IMR-90 (cell line): ENCODE measurements at regions not wholly inside any gene's neighbourhood (a gene's known extent, or its start where the extent isn't known, plus 50 kb on each side); places are given as distances from the start of the nearest gene placed in this dataset.
A peak's percentile ranks its signal among the peaks of the same experiment; 100 is the strongest.

Source experiments
- ATAC-seq: fragments of 200-7000 bp; cut with Tn5 transposase; 2 replicates; pipeline ENCODE4 v1.9.1; 2020; ENCODE audit warnings: low read depth, mild to moderate bottlenecking, moderate library complexity
- BruUV-seq: library from RNA; stranded (reverse); fragments of 400-500 nt; replicated peaks from 2 replicates; lab custom pipeline; 2021; lab: Mats Ljungman, UMichigan
- CTCF ChIA-PET: fragments of 300-600 bp; formaldehyde crosslinking; extraction: SDS; loops from one replicate; lab custom pipeline; 2021; ENCODE audit warnings: antibody characterized with exemption; lab: Yijun Ruan, JAX
- POLR2A ChIA-PET: fragments of 300-600 bp; sonication (Branson Sonifier 250); formaldehyde crosslinking; loops from one replicate; lab custom pipeline; 2022; ENCODE audit warnings: antibody characterized with exemption; ENCODE audit not compliant: unreplicated experiment; lab: Charles Lee
- DNase-seq: peaks from one replicate; pipeline ENCODE4 v3.0.0; 2013
- H2AFZ ChIP-seq: replicated peaks from 2 replicates; pipeline ENCODE3; 2013; ENCODE audit warnings: low read length, mild to moderate bottlenecking; ENCODE audit not compliant: poor library complexity
- H2AK5ac ChIP-seq: 2 replicates; pipeline ENCODE4 v1.6.1; 2013; ENCODE audit warnings: low read depth, low read length, inconsistent platforms
- H2AK9ac ChIP-seq: replicated peaks from 2 replicates; pipeline ENCODE3; 2013; ENCODE audit warnings: mild to moderate bottlenecking, low read depth, low read length, moderate library complexity; ENCODE audit not compliant: poor library complexity
- H2BK120ac ChIP-seq: 2 replicates; pipeline ENCODE4 v1.6.1; 2013; ENCODE audit warnings: low read depth, low read length, inconsistent platforms
- H2BK15ac ChIP-seq: 3 replicates; pipeline ENCODE4 v1.6.1; 2013; ENCODE audit warnings: low read depth, low read length, inconsistent platforms
- H2BK20ac ChIP-seq: 2 replicates; pipeline ENCODE4 v1.6.1; 2013; ENCODE audit warnings: low read depth, mild to moderate bottlenecking, inconsistent platforms, low read length, moderate library complexity
- H2BK5ac ChIP-seq: 2 replicates; pipeline ENCODE4 v1.6.1; 2013; ENCODE audit warnings: mild to moderate bottlenecking, low read depth, low read length, inconsistent platforms; ENCODE audit not compliant: poor library complexity, severe bottlenecking
- H3K14ac ChIP-seq: replicated peaks from 2 replicates; pipeline ENCODE4 v1.6.1; 2013; ENCODE audit warnings: low read depth, low read length, inconsistent platforms
- H3K18ac ChIP-seq: 2 replicates; pipeline ENCODE4 v1.6.1; 2013; ENCODE audit warnings: low read depth, low read length, control low read depth
- H3K23ac ChIP-seq: 2 replicates; pipeline ENCODE4 v1.6.1; 2013; ENCODE audit warnings: low read depth, low read length, inconsistent platforms
- H3K27ac ChIP-seq: 2 replicates; pipeline ENCODE4 v1.5.1; 2013; ENCODE audit warnings: mild to moderate bottlenecking, control low read depth, low read length; ENCODE audit not compliant: insufficient read depth
- H3K27me3 ChIP-seq: 2 replicates; pipeline ENCODE4 v1.6.1; 2013; ENCODE audit warnings: low read length; ENCODE audit not compliant: control insufficient read depth, insufficient read depth
- H3K36me3 ChIP-seq: 2 replicates; pipeline ENCODE4 v1.6.1; 2013; ENCODE audit warnings: low read length, mixed read lengths; ENCODE audit not compliant: control insufficient read depth, insufficient read depth
- H3K4ac ChIP-seq: 2 replicates; pipeline ENCODE4 v1.6.1; 2013; ENCODE audit warnings: low read depth, low read length, inconsistent platforms
- H3K4me1 ChIP-seq: 2 replicates; pipeline ENCODE4 v1.6.1; 2013; ENCODE audit warnings: low read length, mixed read lengths; ENCODE audit not compliant: control insufficient read depth, insufficient read depth
- H3K4me2 ChIP-seq: 2 replicates; pipeline ENCODE4 v1.6.1; 2013; ENCODE audit warnings: low read depth, mild to moderate bottlenecking, control low read depth, low read length, moderate library complexity
- H3K4me3 ChIP-seq: 2 replicates; pipeline ENCODE4 v1.5.1; 2013; ENCODE audit warnings: low read depth, mild to moderate bottlenecking, control low read depth, low read length, moderate library complexity; ENCODE audit not compliant: insufficient read depth
- H3K56ac ChIP-seq: 2 replicates; pipeline ENCODE4 v1.6.1; 2013; ENCODE audit warnings: low read length, inconsistent platforms; ENCODE audit not compliant: insufficient read depth; ENCODE audit errors: extremely low read depth
- H3K79me1 ChIP-seq, 2 experiments: 2 replicates each; pipeline ENCODE4 v1.6.1; 2013; ENCODE audit warnings: low read length in 2 of 2, inconsistent platforms in 1 of 2, low read depth in 1 of 2
- H3K9ac ChIP-seq: 2 replicates; pipeline ENCODE4 v1.6.1; 2013; ENCODE audit warnings: low read depth, low read length, control low read depth
- H3K9me1 ChIP-seq: 2 replicates; pipeline ENCODE4 v1.6.1; 2013; ENCODE audit warnings: low read length, inconsistent platforms; ENCODE audit not compliant: insufficient read depth
- H3K9me3 ChIP-seq: 2 replicates; pipeline ENCODE4 v1.6.1; 2013; ENCODE audit warnings: low read length; ENCODE audit not compliant: control insufficient read depth, insufficient read depth
- H4K20me1 ChIP-seq: 2 replicates; pipeline ENCODE4 v1.6.1; 2013; ENCODE audit warnings: low read length, inconsistent platforms; ENCODE audit not compliant: insufficient read depth
- H4K5ac ChIP-seq: 2 replicates; pipeline ENCODE4 v1.6.1; 2013; ENCODE audit warnings: mild to moderate bottlenecking, low read depth, low read length, control low read depth
- H4K8ac ChIP-seq, 2 experiments: 2 replicates each; pipeline ENCODE4 v1.6.1; 2013; ENCODE audit warnings: low read depth in 2 of 2, low read length in 2 of 2, control low read depth in 1 of 2, inconsistent platforms in 1 of 2
- H4K91ac ChIP-seq: 2 replicates; pipeline ENCODE4 v1.6.1; 2013; ENCODE audit warnings: low read depth, low read length, inconsistent platforms; ENCODE audit not compliant: insufficient read depth
- BHLHE40 ChIP-seq: fragments of 150-350 bp; IDR thresholded peaks from 2 replicates; pipeline ENCODE4 v1.6.1; 2016; ENCODE audit warnings: mild to moderate bottlenecking, low read depth, low read length
- CEBPB ChIP-seq: IDR thresholded peaks from 2 replicates; pipeline ENCODE4 v1.6.1; 2012; ENCODE audit warnings: low read depth, low read length, improper control_type of control experiment
- WGBS, 2 experiments: methylation state at CpG; one replicate each; pipeline versions ENCODE4 v1.1.5 to v1.1.7; 2013; ENCODE audit warnings: missing lambda C conversion rate in 2 of 2; ENCODE audit not compliant: insufficient read length in 1 of 2; ENCODE audit errors: extremely low coverage in 2 of 2; 5-methylcytosine and 5-hydroxymethylcytosine counted together
- dilution Hi-C: fragments of 300-500 bp; cut with HindIII; formaldehyde crosslinking; loops from one replicate; pipeline ENCODE4 v1.14.3; 2018; ENCODE audit warnings: low sequenced_read_pairs; ENCODE audit not compliant: unreplicated experiment
- in situ Hi-C: fragments of 300-500 bp; cut with MboI; formaldehyde crosslinking; loops from 3 replicates; pipeline ENCODE4 v1.14.3; 2019; ENCODE audit warnings: low sequenced_read_pairs, inconsistent platforms, mixed read lengths
- intact Hi-C: fragments of 100-400 bp; cut with micrococcal nuclease; formaldehyde crosslinking; loops from 2 replicates; pipeline ENCODE4 v1.10.0; 2022

GRCh38 chr2:224166654-224167053 is 127.6 kb upstream of the SERPINE2 start:
- no TSS peak for BruUV-seq
- Histone ChIP-seq H3K27ac (no peak overlapping the region), H3K14ac (no peak overlapping the region), H2BK120ac (no peak overlapping the region), H3K9me1 (peaks cover 16% of the 10 kb centered on the region), H2BK5ac (no peak overlapping the region), H3K27me3 (no peaks in the 10 kb centered on the region), H3K9ac (no peak overlapping the region), H3K36me3 (no peaks in the 10 kb centered on the region), H4K20me1 (no peaks in the 10 kb centered on the region), H4K8ac (no peak overlapping the region), H3K79me1 (no peaks in the 10 kb centered on the region), H2AFZ (no peak overlapping the region), H2BK20ac (no peak overlapping the region), H3K18ac (no peak overlapping the region), H3K56ac (no peak overlapping the region), H2AK5ac (no peak overlapping the region), H3K4ac (no peak overlapping the region), H2BK15ac (no peak overlapping the region), H4K5ac (no peak overlapping the region), H3K23ac (no peak overlapping the region), H3K9me3 (no peaks in the 10 kb centered on the region), H3K4me1 (peaks cover 16% of the 10 kb centered on the region), H3K4me3 (no peak overlapping the region), H4K91ac (no peak overlapping the region), H3K4me2 (no peak overlapping the region), H2AK9ac (no peak overlapping the region)
- POLR2A ChIA-PET: no interaction called here
- CTCF ChIA-PET: no interaction called here
- intact Hi-C loops (no loop called here), dilution Hi-C loops (no loop called here), in situ Hi-C loops (no loop called here)
- TF ChIP-seq BHLHE40 (no peak), CEBPB (peak; percentile 37; the same call in 1 of the 2 replicates)
- no peak for ATAC-seq
- WGBS, 2 experiments: no CpG with 5 or more reads among the region's 2 CpGs
- DNase-seq: no peak
